Uterus (tissue), 3 donors: ENCODE measurements at regions not wholly inside any gene's neighbourhood (a gene's known extent, or its start where the extent isn't known, plus 50 kb on each side); places are given as distances from the start of the nearest gene placed in this dataset.

ENCODE experiments used
- DNase-seq, 2 donors: peaks; one replicate each; pipeline ENCODE4 v3.0.0-alpha.2; 2019 to 2020
- H3K27ac ChIP-seq, 2 donors: fragments of 200-600 bp; sonication (generic); 1 replicate in 1 of 2; 2 replicates in 1 of 2; pipeline ENCODE4 v1.5.1; 2016 to 2018
- H3K27me3 ChIP-seq, 2 donors: fragments of 200-600 bp; sonication (generic); one replicate each; pipeline ENCODE4 v1.5.1; 2018 to 2019; ENCODE audit warnings: control low read depth in 1 of 2
- H3K36me3 ChIP-seq, 2 donors: fragments of 200-600 bp; sonication (generic); one replicate each; pipeline ENCODE4 v1.5.1; 2019; ENCODE audit warnings: control low read depth in 1 of 2
- H3K4me1 ChIP-seq, 2 donors: fragments of 200-600 bp; sonication (generic); one replicate each; pipeline ENCODE4 v1.5.1; 2018 to 2019; ENCODE audit warnings: control low read depth in 1 of 2
- H3K4me3 ChIP-seq, 2 donors: fragments of 200-600 bp; sonication (generic); 1 replicate in 1 of 2; 2 replicates in 1 of 2; pipeline ENCODE4 v1.5.1; 2018 to 2019; ENCODE audit warnings: mild to moderate bottlenecking in 1 of 2
- H3K9me3 ChIP-seq, 2 donors: fragments of 200-600 bp; sonication (generic); one replicate each; pipeline ENCODE4 v1.5.1; 2019; ENCODE audit warnings: control low read depth in 1 of 2
- POLR2A ChIP-seq, 2 donors: fragments of 450-650 bp; IDR thresholded peaks; one replicate each; pipeline ENCODE4 v1.6.1; 2016; ENCODE audit warnings: antibody characterized with exemption in 2 of 2, mild to moderate bottlenecking in 1 of 2, moderate library complexity in 1 of 2
- intact Hi-C: fragments of 100-400 bp; cut with DNase I; formaldehyde crosslinking; loops from one replicate; pipeline ENCODE4 v1.15.1; 2023; ENCODE audit warnings: low total_unique reads
- TF ChIP-seq, protein P1 (sequence below), 4 experiments: fragments of 200-600 bp in 2 of 4; fragments of 450-650 bp in 2 of 4; sonication (generic) in 2 of 4; IDR thresholded peaks; one replicate each; pipeline ENCODE4 v1.5.1; 2016 to 2019; ENCODE audit warnings: antibody characterized with exemption in 4 of 4, mild to moderate bottlenecking in 2 of 4, moderate library complexity in 1 of 4
- donor health status: DM: yes; HTN: yes; CAD: no.

DNA sequence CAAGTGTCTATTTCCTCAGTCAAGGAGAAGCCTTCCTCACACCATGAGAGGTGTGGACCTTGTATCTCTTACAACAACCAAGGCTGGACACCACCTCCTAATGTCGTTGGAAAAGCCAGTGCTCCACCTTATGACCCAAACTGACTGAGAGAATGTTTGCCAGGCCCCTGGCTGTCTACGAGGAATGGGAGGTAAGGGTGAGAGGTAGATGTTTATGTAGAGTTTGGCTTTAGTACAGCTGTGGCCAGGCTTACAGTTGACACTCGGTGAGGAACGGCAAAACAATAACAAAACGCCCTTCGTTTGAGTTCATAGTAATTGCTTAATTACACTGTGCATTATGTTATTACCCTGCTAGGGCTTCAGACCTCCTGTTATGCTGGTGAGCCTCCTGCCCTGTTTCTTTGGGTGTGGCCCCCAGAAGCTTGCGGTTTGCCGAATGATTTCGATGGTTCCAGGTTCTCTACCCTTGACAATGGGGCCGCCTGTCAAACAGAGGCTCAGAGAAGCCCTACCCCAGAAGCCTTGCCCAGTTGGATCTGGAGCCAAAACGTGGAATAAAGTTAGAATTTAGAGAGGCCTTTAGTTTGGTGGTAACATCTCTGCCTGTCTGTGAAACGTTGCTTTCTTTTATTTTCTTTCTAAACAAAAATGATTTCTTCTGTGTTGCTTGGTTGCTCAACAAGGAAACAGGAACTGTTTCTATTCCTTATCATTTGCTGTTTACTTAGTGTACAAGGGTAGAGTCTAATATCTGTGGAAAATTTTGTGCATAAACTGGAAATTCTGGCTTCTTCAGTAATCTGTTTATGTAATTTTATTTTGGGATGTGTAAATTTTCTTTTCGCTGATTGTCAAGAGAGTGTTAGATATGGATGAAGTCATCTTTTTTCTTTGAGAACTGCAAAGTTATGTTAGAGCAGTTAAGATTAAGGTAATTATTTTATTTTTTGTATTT lies 60.4 kb upstream of the FOXQ1 start:
- no peak overlapping the region for H3K4me3 ChIP-seq
- H3K36me3 ChIP-seq, result no peaks in the 10 kb centered on the region
- intact Hi-C loops, result no loop called here
- no peaks in the 10 kb centered on the region for H3K9me3 ChIP-seq
- H3K27me3 ChIP-seq, result no peaks in the 10 kb centered on the region
- no peaks in the 10 kb centered on the region for H3K4me1 ChIP-seq
- DNase-seq, result no peak
- TF ChIP-seq POLR2A (IDR thresholded peaks at IDR 0.05), result no peak
- TF ChIP-seq, protein P1, sequence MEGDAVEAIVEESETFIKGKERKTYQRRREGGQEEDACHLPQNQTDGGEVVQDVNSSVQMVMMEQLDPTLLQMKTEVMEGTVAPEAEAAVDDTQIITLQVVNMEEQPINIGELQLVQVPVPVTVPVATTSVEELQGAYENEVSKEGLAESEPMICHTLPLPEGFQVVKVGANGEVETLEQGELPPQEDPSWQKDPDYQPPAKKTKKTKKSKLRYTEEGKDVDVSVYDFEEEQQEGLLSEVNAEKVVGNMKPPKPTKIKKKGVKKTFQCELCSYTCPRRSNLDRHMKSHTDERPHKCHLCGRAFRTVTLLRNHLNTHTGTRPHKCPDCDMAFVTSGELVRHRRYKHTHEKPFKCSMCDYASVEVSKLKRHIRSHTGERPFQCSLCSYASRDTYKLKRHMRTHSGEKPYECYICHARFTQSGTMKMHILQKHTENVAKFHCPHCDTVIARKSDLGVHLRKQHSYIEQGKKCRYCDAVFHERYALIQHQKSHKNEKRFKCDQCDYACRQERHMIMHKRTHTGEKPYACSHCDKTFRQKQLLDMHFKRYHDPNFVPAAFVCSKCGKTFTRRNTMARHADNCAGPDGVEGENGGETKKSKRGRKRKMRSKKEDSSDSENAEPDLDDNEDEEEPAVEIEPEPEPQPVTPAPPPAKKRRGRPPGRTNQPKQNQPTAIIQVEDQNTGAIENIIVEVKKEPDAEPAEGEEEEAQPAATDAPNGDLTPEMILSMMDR (IDR thresholded peaks at IDR 0.05), result no peak
- no peak overlapping the region for H3K27ac ChIP-seq

DNA sequence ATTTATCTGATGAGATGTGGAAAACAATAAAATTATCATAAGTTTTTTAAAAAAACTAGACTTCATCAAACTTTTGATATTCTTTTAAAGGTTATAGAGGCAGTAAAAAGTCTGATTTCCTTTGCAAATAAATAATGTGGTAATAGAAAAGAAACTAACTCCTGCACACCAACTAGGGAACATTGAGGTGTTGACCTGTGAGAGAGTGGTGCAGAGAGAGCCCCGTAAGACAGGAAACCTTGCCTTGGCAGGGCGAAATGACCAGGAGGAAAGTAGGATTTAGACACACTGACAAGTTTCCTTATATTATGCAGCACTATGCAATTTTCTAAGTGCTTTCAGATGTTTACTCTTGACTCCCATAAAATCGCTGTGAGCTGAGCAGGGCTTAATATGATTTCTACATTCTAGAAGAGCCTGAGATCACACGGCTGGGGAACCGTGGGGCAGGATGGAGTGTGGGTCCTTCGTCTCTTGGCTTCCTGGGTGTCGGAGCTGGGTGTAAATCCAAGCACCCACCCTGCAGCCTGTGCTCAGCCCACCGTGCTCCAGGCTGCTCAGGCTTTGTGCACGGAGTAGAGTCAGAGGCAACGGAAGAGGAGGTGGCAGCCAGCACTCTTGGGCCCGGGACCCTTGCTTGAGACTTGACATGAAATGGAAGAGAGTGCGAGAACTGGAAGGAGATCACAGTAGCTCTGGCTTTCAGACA lies 61.3 kb upstream of the FOXQ1 start:
- H3K36me3 ChIP-seq, result no peaks in the 10 kb centered on the region
- no peak for TF ChIP-seq POLR2A (IDR thresholded peaks at IDR 0.05)
- TF ChIP-seq, protein P1 (IDR thresholded peaks at IDR 0.05), result no peak
- H3K27me3 ChIP-seq, result no peaks in the 10 kb centered on the region
- H3K4me1 ChIP-seq, result no peaks in the 10 kb centered on the region
- H3K4me3 ChIP-seq, result no peak overlapping the region
- no peak overlapping the region for H3K27ac ChIP-seq
- H3K9me3 ChIP-seq, result no peaks in the 10 kb centered on the region
- no peak for DNase-seq
- intact Hi-C loops, result no loop called here

DNA sequence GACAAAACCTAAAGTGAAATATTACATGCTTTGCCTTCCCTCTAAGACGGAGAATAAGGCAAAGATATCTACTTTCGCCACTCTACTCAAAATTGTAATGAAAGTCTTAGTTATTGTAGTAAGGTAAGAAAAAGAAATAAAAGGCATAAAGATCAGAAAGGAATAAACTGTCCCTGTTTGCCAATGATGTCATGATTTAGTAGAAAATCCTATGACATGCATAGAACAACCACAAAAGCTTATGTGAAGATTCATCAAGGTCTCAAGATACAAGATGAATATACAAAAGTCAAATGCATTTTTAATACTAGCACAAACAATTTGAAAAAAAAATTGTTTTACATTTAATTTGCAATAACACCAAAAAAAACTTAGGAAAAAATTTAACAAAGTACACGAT lies 64.0 kb upstream of the FOXQ1 start:
- H3K27ac ChIP-seq, result no peak overlapping the region
- DNase-seq, result no peak

DNA sequence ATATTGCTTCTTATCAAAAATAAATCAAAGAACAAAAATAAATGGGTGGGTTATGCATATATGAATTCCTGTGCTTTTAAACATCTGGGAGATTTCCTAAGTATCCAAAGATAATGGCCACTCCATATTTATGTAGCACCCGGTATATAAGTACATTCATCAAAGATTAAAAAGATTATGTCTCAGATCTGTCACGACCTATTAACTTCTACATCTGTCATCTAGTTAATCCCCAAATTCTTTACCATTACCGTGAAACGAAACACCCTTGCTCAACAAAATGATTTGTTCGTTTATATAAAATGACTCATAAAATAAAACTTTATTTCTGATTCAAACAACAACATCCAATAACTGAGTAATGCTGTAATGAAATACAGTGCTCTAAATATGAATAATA lies 64.8 kb upstream of the FOXQ1 start:
- DNase-seq, result no peak
- H3K9me3 ChIP-seq, result no peaks in the 10 kb centered on the region
- H3K4me1 ChIP-seq, result no peaks in the 10 kb centered on the region
- intact Hi-C loops, result no loop called here
- no peaks in the 10 kb centered on the region for H3K27me3 ChIP-seq
- H3K4me3 ChIP-seq, result no peak overlapping the region
- H3K36me3 ChIP-seq, result no peaks in the 10 kb centered on the region
- no peak overlapping the region for H3K27ac ChIP-seq
- no peak for TF ChIP-seq POLR2A (IDR thresholded peaks at IDR 0.05)
- TF ChIP-seq, protein P1 (IDR thresholded peaks at IDR 0.05), result no peak

More for the DNA sequence above, 64.0 kb upstream of the FOXQ1 start:
- Histone ChIP-seq H3K27me3 (no peaks in the 10 kb centered on the region), H3K36me3 (no peaks in the 10 kb centered on the region), H3K4me3 (no peak overlapping the region), H3K9me3 (no peaks in the 10 kb centered on the region), H3K4me1 (no peaks in the 10 kb centered on the region)
- TF ChIP-seq POLR2A (IDR thresholded peaks at IDR 0.05), result no peak
- TF ChIP-seq, protein P1 (IDR thresholded peaks at IDR 0.05), result no peak
- intact Hi-C loops, result no loop called here

DNA sequence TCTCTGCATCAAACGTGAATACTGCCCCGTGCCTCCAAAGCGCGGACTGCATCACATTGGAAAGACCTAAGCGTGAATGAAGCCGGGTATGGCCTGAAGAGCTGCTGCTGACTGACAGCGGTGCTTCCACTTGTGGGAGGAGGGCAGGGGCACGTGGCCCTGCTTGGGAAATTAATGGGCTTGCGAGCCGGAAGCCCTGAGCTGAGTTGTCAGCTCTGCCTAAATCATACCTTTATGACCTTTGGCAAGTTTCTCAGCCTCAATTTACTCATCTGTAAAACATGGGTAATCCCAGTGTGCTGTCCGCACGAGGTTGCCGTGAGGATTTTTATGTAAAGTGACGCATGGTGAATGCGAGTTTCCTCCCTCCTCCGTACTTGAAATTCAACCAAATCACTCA lies 67.0 kb upstream of the FOXQ1 start:
- no peaks in the 10 kb centered on the region for H3K4me1 ChIP-seq
- no peak for TF ChIP-seq POLR2A (IDR thresholded peaks at IDR 0.05)
- TF ChIP-seq, protein P1 (IDR thresholded peaks at IDR 0.05), result no peak
- no peaks in the 10 kb centered on the region for H3K36me3 ChIP-seq
- intact Hi-C loops, result no loop called here
- H3K27me3 ChIP-seq, result no peaks in the 10 kb centered on the region
- no peak overlapping the region for H3K27ac ChIP-seq
- H3K4me3 ChIP-seq, result no peak overlapping the region
- H3K9me3 ChIP-seq, result no peaks in the 10 kb centered on the region
- no peak for DNase-seq
